Middle frontal gyrus (tissue), 1 donor: ENCODE measurements at regions not wholly inside any gene's neighbourhood (a gene's known extent, or its start where the extent isn't known, plus 50 kb on each side); places are given as distances from the start of the nearest gene placed in this dataset.

Source experiments
- DNase-seq: peaks from one replicate; pipeline ENCODE4 v3.0.0-alpha.2; 2015; ENCODE audit warnings: low spot score; ENCODE audit errors: extremely low spot score

GRCh38 chr10:131621784-131622624 is 278.8 kb upstream of the PPP2R2D start:
- no peak for DNase-seq

GRCh38 chr10:131625041-131625440 is 275.8 kb upstream of the PPP2R2D start:
- DNase-seq, result no peak

- DNase-seq, result no peak
These were observed 274.5 kb upstream of the PPP2R2D start for GRCh38 chr10:131626274-131626673.

DNA sequence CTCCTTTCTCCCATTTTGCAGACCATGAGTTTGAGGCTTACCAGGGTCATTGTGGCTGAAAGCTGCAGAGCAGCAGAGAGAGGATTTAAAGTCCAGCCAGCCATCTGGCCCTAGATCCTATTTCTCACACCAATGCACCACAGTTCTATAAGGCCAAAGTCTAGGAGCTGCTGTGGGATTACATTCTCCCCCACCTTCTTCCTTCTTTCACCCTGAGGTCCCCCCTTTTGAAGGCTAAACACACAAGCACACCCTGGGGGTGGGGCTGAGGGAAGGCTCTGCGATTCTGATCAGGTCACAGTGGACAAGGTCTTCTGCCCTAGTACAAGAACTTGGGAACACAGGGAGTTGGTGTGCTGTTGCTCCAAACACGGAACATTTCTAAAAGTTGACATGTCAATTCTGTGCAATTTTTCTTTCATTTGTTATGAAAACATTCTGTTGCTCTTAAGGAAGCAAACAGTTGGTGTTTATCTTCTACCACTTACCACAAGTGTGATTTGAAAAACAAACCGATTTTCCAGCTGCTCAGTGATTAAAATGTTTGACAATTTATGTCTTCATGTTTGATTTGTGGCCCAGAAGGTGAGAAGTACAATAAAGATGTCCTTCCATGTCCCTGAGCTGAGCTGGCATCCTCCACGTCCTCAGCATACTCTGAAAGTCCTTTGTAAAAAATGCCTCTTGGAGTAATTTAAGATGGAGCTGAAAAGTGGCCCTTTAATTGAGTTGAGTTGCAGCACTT is 271.6 kb upstream of the PPP2R2D start:
- no peak for DNase-seq

DNA sequence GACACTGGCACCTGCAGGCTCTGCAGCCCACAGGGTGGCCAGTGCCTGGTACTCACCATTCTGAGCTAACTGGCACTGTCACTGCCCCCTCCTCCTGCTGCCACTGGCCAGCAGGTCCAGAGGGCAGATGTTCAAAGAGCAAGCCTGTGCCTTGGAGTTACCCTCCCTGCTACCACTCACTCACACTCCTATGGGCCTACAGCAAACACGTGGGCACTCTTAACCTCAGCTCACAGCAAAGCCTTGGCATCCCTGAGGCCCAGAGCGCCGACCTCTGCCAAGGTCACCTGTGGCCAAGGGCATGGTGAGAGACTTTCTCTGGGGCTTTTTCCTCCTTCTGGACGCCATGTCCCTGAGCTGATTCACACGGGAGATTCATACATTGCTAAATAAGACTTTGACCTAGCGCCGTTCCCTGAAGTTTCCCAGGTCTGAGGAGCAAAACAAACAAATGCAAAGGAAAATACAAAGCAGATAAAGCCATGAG is 270.0 kb upstream of the PPP2R2D start:
- no peak for DNase-seq

DNA sequence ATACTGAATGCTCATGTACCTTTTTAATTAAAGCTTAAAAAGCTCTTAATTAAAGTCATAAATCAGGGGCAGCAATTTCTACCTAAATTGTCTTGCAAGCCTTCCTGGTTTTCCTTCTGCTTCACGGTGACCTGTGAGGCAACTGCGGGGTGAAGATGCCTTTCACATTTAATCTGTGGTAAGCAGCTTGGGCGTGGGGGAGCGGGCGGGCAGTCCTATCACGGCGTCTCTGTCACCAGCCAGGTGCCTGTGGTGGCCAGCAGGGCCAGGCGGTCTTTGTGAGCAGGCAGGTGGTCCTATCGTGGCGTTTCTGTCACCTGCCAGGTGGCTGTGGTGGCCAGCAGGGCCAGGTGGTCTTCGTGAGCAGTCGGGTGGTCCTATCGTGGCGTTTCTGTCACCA is 269.2 kb upstream of the PPP2R2D start:
- DNase-seq, result no peak

GRCh38 chr10:131635564-131636015 is 265.2 kb upstream of the PPP2R2D start:
- no peak for DNase-seq

- no peak for DNase-seq
These were observed 264.7 kb upstream of the PPP2R2D start for GRCh38 chr10:131636116-131636515.

- no peak for DNase-seq
These were observed 263.7 kb upstream of the PPP2R2D start for GRCh38 chr10:131636841-131637724.

GRCh38 chr10:131638049-131638879 is 262.5 kb upstream of the PPP2R2D start:
- DNase-seq, result no peak

DNA sequence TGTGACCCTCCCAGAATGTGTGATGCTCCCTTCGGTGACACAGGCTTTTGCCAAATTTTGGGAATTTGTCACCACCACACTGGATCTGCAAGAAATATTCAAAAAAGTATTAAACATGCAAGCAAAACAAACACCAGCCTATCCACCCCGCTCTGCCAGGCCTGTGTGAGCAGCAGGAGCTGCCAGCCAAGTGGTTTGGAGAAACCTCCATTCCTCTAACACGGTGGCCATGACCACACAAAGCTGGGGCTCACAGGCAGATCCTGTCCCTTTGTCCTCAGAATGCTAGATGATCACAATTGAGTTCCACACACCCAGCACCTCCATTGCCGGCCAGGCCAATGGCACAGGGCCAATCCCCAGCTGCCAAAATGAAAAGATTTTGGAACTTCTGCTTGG is 261.9 kb upstream of the PPP2R2D start:
- no peak for DNase-seq

- no peak for DNase-seq
These were observed 260.7 kb upstream of the PPP2R2D start for GRCh38 chr10:131640045-131640644.

DNA sequence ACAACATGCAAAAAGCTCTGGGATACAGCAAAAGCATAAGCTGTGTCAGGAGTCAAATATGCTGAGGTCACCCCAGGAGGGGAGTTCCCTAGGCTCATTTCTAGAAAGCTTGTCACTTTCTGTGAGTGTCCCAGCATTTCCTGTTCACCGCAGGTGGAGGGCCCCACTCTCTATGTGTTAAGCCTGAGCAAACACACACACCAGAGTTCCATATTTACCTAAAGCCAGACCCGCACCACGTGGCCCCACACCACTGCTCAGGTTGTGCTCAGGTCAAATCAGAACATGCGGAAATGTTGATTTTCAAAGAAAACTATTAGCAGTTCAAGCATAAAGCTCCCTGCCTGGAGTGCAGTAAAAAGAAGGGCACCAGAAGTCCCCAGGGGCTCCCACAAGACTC is 259.6 kb upstream of the PPP2R2D start:
- no peak for DNase-seq

DNA sequence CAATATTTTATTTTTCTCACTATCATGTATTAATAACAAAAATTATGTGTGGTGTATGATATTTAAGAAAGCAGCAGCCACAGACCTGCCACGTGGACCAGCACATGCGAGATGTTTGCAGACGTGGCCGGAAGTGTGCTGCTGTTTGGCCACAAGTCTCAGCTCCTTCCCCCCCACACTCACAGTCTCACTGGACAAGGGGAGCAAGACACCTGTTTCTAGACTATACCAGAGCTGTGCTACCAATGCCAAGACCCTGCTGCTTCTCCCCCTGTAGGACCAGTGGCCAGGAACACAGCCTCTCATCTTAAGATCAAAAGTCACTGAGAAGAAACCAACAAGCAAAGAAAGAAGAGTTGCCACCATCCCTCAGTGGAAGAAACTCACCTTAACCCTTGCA is 258.9 kb upstream of the PPP2R2D start:
- DNase-seq, result no peak

GRCh38 chr10:131642966-131643365 is 257.8 kb upstream of the PPP2R2D start:
- no peak for DNase-seq

GRCh38 chr10:131644289-131644688 is 256.5 kb upstream of the PPP2R2D start:
- DNase-seq, result no peak

DNA sequence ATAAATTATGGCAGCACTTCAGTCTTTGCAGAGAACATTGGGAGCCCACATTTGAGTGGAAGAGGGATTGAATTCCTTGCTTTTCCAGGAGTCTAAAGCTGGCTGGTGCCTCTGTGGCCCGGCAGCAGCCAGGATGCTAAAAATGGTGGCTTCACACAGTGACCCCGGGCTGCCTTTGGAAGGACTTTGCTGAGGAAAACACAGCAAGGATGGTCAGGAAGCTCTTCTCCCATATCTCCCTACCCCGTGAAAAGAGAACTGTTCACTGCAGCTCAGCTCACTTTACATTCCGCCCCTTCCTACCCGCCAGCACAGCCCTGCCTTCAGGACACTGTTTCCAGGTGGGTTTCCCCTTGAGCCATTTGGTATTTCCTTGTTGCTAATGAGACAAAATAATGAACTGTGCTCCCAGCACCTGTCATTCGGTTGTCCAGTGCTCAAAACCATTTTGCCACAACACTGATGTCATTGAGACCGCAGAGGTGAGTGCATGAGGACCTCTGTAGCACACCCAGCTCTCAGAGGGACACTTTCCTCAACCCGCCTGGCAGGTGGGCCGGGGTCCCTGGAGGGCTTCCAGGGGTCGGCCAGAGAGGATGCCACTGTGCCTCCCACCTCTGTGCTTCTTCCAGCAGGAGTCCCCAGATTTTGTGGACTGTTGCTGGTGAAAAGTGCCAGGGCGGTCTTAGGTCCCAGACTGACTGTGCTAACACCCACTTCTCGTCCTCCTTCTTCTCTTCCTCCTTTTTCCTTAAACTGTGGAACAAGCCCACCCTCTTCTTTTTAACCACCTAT is 255.7 kb upstream of the PPP2R2D start:
- DNase-seq, result no peak

DNA sequence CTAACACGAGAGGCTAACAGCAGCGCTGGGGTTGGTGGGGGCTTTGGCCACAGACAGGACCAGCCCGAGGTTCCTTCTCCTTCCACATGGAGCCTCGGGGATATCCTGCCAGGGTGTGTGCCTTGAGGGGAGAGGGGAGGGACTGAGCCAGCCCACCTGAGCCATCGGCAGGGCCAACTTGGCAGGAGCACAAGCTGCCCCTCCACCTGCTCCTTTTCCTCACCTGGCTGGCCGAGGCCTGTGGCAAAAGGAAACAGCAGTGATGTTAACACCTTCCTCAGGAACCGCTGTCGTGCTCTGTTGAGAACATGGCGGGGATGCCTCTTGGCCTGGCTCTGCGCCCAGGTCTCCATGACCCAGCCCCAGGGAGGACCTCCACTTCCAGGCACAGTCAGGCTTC is 255.1 kb upstream of the PPP2R2D start:
- no peak for DNase-seq
